ENCODE measurements at regions not wholly inside any gene's neighbourhood (a gene's known extent, or its start where the extent isn't known, plus 50 kb on each side); places are given as distances from the start of the nearest gene placed in this dataset.

DNA sequence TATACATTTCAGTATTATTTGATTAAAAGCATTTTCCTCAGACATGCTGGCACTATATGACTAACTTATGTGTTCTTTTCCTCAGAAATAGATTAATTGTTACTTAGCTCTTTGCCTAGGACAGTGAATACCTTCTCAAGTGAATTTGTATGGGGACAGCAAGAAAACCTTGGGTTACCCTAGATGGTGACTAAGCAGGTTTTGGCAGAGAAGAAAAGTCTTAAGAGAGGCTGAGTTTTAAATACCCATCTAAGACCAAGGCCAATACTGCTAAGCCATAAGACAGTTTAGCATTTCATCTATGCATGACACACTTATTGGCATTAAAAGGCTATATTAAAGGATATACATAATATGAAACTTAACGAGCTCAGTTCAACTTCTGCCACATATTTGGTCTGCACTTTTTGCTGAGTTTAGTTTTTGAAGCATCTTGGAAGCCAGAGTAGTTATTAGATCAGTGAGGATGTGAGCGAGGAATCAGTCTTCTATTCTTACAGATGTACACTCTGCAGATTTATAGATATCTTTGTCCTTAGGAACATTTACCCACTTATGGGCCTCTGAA is 54.6 kb upstream of the FAM3C start:
- DNase-seq (ENCODE audit: low spot score) = no peak

DNA sequence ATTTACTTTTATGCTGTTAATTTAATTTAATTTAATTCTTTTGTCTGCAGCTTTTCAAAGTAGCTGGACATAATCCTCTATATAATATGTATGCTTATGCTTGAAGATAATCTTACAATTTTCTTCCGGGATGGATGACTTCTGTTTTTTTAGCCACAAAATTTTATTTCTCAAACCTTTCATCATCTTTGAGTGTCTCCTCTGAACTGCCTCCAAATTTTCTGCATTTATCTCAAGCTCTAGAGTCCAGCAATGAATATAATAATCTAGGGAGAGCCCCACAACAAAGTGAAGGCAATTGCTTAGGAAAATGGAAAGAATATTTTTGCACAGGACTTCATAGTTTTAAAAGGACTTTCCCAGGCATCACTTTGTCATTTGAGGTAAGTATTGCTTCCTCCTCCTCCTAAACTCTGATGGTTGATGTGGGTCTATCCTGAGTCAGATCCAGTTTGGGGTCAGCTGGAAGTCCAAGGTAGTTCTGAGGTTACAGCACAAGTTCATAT is 53.7 kb upstream of the FAM3C start:
- DNase-seq (ENCODE audit: low spot score) = no peak

DNA sequence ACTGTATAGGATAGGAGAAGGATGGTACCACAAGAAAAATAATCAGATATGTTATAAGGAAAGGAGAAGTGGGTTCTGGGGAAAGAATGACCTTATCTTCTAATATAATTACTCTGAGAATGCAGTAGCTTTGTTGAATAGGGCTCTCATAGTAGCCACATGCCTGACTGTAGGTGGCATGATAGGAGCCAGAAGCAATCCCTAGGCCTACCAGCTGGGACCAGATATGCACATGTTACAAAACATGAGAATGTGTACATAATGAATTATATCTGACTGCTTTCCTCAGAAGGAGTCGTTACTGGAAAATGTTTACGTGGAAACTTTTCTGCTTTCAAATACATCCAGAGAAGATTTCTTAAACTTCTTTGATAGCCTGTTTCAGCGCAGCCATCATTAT is 53.2 kb upstream of the FAM3C start:
- no peak for DNase-seq (ENCODE audit: low spot score)

DNA sequence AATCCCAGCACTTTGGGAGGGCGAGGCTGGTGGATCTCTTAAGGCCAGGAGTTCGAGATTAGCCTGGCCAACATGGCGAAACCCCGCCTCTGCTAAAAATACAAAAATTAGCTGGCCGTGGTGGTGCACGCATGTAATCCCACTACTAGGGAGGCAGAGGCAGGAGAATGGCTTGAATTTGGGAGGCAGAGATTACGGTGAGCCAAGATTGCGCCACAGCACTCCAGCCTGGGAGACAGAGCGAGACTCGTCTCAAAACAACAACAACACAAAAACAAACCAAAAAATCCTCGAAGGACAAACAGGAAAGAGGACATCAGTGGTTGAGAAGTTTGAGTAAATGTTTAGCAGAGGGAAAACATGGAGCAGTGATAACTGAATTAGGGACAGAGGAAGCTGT is 52.3 kb upstream of the FAM3C start:
- no peak for DNase-seq (ENCODE audit: low spot score)

DNA sequence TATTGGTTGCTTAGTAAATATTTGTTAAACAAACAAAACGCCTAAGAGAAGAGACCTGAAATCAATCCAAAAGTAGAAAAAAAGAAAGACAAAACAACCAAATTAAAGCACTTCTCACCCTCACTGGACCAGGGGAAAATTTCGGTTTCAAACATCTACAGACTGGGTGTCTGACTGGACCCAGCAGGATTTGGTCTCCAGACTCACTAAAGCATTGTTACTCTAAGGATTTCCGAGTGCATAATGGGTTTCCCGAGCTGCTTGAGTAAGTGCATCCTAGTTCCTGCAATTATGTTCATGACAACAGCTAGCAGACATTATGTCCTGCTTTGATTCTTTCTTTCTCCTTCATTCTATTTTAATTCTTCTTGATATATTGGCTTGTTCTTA is 51.8 kb upstream of the FAM3C start:
- DNase-seq (ENCODE audit: low spot score) = no peak

DNA sequence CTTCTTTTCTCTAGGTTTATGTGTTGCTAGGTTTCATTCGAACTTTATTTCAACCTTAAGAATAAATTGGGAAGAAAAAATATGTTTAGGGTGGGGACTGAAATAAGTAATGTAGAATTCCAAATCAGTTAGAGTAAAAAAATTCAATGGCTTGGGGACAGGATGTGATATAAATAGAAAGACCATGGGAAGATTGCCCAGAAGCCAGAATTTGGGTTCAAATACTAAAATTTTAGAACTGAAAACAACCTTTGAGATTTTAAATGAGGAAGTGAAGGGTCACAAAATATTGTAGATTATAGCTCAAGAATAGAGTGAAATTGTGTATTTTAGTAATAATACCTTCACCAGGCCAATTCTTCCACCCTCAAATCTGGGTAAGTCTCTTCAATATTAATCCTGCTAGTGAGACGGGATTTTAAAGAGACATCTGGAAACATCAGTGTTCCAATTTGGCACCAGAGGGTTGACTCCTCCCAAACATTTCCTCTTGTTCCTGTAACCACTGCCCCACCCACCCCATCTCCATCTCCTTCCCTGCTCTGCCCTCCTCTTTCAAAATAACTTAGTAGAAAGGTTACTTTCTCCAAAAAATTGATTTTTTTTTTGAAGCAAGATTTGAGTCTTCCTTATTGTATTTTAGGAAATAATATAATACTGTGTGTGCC is 51.3 kb upstream of the FAM3C start:
- DNase-seq (ENCODE audit: low spot score) = no peak

DNA sequence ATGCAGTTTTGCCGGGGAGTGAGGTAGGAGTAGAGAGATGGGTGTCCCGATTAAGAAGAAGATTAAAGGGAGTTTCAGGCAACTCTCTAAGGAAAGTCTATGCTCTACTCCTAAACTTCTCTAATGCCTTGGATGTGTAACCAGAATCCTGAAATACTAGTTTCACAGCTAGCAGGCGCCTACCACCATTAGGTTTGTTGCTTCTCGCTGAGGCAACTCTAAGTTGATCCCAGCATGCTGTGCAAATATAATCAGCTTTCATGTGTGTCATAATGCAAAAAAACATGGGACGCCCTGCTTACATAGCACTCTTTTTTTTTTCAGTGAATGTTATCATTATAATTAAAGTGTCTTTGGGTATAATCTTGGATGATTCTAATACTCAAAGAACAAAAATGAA is 50.4 kb upstream of the FAM3C start:
- DNase-seq (ENCODE audit: low spot score) = no peak
